PFSK-1 (cell line): ENCODE measurements at regions not wholly inside any gene's neighbourhood (a gene's known extent, or its start where the extent isn't known, plus 50 kb on each side); places are given as distances from the start of the nearest gene placed in this dataset.

Experiments
- POLR2AphosphoS5 ChIP-seq: IDR thresholded peaks from 2 replicates; pipeline ENCODE4 v1.6.1; 2012; ENCODE audit warnings: low read depth, mild to moderate bottlenecking, control low read depth, low read length, moderate library complexity
- SIN3A ChIP-seq: IDR thresholded peaks from 2 replicates; pipeline ENCODE4 v1.6.1; 2012; ENCODE audit warnings: mild to moderate bottlenecking, low read length, moderate library complexity, borderline replicate concordance; ENCODE audit not compliant: insufficient read depth
- TAF1 ChIP-seq: IDR thresholded peaks from 2 replicates; pipeline ENCODE4 v1.6.1; 2012; ENCODE audit warnings: low read length, control low read depth, borderline replicate concordance; ENCODE audit not compliant: insufficient read depth
- TF ChIP-seq, protein P1 (sequence below), 2 experiments: IDR thresholded peaks; 2 replicates each; pipeline versions ENCODE4 v1.6.1 to v1.8.0; 2011 to 2012; ENCODE audit warnings: low read depth in 2 of 2, low read length in 2 of 2, control low read depth in 1 of 2, inconsistent platforms in 1 of 2, mild to moderate bottlenecking in 1 of 2, moderate library complexity in 1 of 2; ENCODE audit not compliant: insufficient read depth in 1 of 2

DNA sequence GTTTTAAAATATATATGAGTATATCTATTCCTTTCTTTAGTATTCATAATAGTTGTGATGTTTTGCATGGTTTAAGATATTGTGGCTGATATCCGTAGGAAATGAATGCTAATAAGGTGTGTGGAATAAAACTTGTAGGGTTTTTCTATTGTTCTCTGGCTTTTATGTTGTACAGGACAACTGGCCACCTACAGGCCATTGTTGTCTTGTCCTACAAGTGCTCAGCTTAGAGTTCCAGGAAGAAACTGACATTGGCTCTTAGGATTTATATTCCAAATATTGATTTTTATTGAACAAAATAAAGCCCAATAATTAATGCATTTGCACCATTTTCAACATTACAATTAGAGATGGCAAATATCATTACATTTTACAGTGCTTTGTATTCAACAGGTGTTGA, 512.8 kb upstream of the TENM4 start:
- TF ChIP-seq SIN3A (no peak), POLR2AphosphoS5 (no peak), TAF1 (no peak)
- TF ChIP-seq, protein P1, sequence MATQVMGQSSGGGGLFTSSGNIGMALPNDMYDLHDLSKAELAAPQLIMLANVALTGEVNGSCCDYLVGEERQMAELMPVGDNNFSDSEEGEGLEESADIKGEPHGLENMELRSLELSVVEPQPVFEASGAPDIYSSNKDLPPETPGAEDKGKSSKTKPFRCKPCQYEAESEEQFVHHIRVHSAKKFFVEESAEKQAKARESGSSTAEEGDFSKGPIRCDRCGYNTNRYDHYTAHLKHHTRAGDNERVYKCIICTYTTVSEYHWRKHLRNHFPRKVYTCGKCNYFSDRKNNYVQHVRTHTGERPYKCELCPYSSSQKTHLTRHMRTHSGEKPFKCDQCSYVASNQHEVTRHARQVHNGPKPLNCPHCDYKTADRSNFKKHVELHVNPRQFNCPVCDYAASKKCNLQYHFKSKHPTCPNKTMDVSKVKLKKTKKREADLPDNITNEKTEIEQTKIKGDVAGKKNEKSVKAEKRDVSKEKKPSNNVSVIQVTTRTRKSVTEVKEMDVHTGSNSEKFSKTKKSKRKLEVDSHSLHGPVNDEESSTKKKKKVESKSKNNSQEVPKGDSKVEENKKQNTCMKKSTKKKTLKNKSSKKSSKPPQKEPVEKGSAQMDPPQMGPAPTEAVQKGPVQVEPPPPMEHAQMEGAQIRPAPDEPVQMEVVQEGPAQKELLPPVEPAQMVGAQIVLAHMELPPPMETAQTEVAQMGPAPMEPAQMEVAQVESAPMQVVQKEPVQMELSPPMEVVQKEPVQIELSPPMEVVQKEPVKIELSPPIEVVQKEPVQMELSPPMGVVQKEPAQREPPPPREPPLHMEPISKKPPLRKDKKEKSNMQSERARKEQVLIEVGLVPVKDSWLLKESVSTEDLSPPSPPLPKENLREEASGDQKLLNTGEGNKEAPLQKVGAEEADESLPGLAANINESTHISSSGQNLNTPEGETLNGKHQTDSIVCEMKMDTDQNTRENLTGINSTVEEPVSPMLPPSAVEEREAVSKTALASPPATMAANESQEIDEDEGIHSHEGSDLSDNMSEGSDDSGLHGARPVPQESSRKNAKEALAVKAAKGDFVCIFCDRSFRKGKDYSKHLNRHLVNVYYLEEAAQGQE (IDR thresholded peaks at IDR 0.05; ENCODE audit: insufficient read depth in 1 of 2, low read depth in 2 of 2, low read length in 2 of 2) = no peak
